Suprapubic skin (tissue), 3 donors: ENCODE measurements at regions not wholly inside any gene's neighbourhood (a gene's known extent, or its start where the extent isn't known, plus 50 kb on each side); places are given as distances from the start of the nearest gene placed in this dataset.

ENCODE experiments used
- POLR2A ChIP-seq, 2 donors: fragments of 450-650 bp; IDR thresholded peaks; one replicate each; pipeline ENCODE4 v1.6.1; 2017; ENCODE audit warnings: antibody characterized with exemption in 2 of 2, mild to moderate bottlenecking in 2 of 2, moderate library complexity in 2 of 2
- TF ChIP-seq, protein P1 (sequence below), 2 donors: fragments of 200-600 bp in 1 of 2; fragments of 450-650 bp in 1 of 2; sonication (generic) in 1 of 2; IDR thresholded peaks; one replicate each; pipeline ENCODE4 v1.5.1; 2016 to 2019; ENCODE audit warnings: antibody characterized with exemption in 2 of 2, mild to moderate bottlenecking in 1 of 2, moderate library complexity in 1 of 2

DNA sequence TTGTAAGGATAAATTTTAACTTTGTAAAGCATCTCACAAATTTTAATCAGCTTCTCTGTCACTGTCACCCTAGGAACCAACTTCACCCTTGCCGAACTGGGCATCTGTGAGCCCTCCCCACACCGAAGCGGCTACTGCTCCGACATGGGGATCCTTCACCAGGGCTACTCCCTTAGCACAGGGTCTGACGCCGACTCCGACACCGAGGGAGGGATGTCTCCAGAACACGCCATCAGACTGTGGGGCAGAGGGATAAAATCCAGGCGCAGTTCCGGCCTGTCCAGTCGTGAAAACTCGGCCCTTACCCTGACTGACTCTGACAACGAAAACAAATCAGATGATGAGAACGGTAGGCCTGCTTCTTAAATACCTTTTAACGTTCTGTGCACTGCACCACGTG is 916.3 kb upstream of the WWC1 start:
- TF ChIP-seq POLR2A (IDR thresholded peaks at IDR 0.05): no peak
- TF ChIP-seq, protein P1, sequence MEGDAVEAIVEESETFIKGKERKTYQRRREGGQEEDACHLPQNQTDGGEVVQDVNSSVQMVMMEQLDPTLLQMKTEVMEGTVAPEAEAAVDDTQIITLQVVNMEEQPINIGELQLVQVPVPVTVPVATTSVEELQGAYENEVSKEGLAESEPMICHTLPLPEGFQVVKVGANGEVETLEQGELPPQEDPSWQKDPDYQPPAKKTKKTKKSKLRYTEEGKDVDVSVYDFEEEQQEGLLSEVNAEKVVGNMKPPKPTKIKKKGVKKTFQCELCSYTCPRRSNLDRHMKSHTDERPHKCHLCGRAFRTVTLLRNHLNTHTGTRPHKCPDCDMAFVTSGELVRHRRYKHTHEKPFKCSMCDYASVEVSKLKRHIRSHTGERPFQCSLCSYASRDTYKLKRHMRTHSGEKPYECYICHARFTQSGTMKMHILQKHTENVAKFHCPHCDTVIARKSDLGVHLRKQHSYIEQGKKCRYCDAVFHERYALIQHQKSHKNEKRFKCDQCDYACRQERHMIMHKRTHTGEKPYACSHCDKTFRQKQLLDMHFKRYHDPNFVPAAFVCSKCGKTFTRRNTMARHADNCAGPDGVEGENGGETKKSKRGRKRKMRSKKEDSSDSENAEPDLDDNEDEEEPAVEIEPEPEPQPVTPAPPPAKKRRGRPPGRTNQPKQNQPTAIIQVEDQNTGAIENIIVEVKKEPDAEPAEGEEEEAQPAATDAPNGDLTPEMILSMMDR (IDR thresholded peaks at IDR 0.05): no peak
